Endometrial microvascular endothelial cells (primary cell): ENCODE measurements at regions not wholly inside any gene's neighbourhood (a gene's known extent, or its start where the extent isn't known, plus 50 kb on each side); places are given as distances from the start of the nearest gene placed in this dataset.

Experiments
- in situ Hi-C: cut with HindIII; loops from 2 replicates; pipeline ENCODE4 v1.10.0; 2017; ENCODE audit warnings: low sequenced_read_pairs, low pct_unique_long_range_greater_than_20kb; ENCODE audit errors: inconsistent ontology term

- in situ Hi-C loops: no loop called here
Measured at GRCh38 chr18:1914489-1914888, 656.8 kb downstream of the METTL4 start.

GRCh38 chr18:1916869-1917523, 654.3 kb downstream of the METTL4 start:
- in situ Hi-C loops: no loop called here

- in situ Hi-C loops: no loop called here
Measured at GRCh38 chr18:1917569-1917968, 653.7 kb downstream of the METTL4 start.

- in situ Hi-C loops: no loop called here
Measured at GRCh38 chr18:1922066-1922465, 649.2 kb downstream of the METTL4 start.

- in situ Hi-C loops: no loop called here
Measured at GRCh38 chr18:1928711-1929110, 642.6 kb downstream of the METTL4 start.

GRCh38 chr18:1929720-1930119, 641.6 kb downstream of the METTL4 start:
- in situ Hi-C loops: no loop called here

GRCh38 chr18:1930291-1931270, 640.7 kb downstream of the METTL4 start:
- in situ Hi-C loops: no loop called here

- in situ Hi-C loops: no loop called here
Measured at GRCh38 chr18:1952486-1952885, 618.8 kb downstream of the METTL4 start.

- in situ Hi-C loops: no loop called here
Measured at GRCh38 chr18:1954583-1955312, 616.6 kb downstream of the METTL4 start.

GRCh38 chr18:1958798-1959197, 612.5 kb downstream of the METTL4 start:
- in situ Hi-C loops: no loop called here

GRCh38 chr18:1965016-1965415, 606.3 kb downstream of the METTL4 start:
- in situ Hi-C loops: no loop called here

- in situ Hi-C loops: no loop called here
Measured at GRCh38 chr18:1965541-1965940, 605.8 kb downstream of the METTL4 start.

- in situ Hi-C loops: no loop called here
Measured at GRCh38 chr18:1968801-1969498, 602.4 kb downstream of the METTL4 start.

GRCh38 chr18:1976484-1976883, 594.8 kb downstream of the METTL4 start:
- in situ Hi-C loops: no loop called here

GRCh38 chr18:1982056-1982455, 589.2 kb downstream of the METTL4 start:
- in situ Hi-C loops: no loop called here

- in situ Hi-C loops: no loop called here
Measured at GRCh38 chr18:1983746-1984515, 587.4 kb downstream of the METTL4 start.

- in situ Hi-C loops: no loop called here
Measured at GRCh38 chr18:1993866-1994265, 577.4 kb downstream of the METTL4 start.

GRCh38 chr18:1994471-1994870, 576.8 kb downstream of the METTL4 start:
- in situ Hi-C loops: no loop called here
